CD4-positive, alpha-beta T cell treated with Interleukin-6 at 100 ng/mL for 8 hours (primary cell): ENCODE measurements at regions not wholly inside any gene's neighbourhood (a gene's known extent, or its start where the extent isn't known, plus 50 kb on each side); places are given as distances from the start of the nearest gene placed in this dataset.
"Not testable (repeated sequence)": the region's sequence is repeated elsewhere in the genome, so short reads cannot be mapped to it uniquely, and the experiment has no call there.

Experiments
- DNase-seq: peaks from one replicate; pipeline ENCODE4 v3.0.0-alpha.2; 2020; ENCODE audit warnings: mixed read lengths, low spot score

DNA sequence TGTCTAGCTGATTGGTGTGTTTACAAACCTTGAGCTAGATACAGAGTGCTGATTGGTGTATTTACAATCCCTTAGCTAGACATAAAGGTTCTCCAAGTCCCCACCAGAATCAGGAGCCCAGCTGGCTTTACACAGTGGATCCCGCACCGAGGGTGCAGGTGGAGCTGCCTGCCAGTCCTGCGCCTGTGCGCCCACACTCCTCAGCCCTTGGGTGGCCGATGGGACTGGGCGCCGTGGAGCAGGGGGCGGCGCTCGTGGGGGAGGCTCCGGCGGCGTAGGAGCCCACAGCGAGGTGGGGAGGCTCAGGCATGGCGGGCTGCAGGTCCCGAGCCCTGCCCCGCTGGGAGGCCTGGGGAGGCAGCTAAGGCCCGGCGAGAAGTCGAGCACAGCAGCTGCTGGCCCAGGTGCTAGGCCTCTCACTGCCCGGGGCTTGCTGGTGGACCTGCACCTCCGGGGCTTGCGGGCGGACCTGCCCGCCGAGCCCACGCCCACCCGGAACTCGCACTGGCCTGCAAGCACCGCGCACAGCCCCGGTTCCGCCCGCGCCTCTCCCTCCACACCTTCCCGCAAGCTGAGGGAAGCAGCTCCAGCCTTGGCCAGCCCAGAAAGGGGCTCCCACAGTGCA lies 51.0 kb upstream of the CDYL start:
- not testable (repeated sequence) for DNase-seq

DNA sequence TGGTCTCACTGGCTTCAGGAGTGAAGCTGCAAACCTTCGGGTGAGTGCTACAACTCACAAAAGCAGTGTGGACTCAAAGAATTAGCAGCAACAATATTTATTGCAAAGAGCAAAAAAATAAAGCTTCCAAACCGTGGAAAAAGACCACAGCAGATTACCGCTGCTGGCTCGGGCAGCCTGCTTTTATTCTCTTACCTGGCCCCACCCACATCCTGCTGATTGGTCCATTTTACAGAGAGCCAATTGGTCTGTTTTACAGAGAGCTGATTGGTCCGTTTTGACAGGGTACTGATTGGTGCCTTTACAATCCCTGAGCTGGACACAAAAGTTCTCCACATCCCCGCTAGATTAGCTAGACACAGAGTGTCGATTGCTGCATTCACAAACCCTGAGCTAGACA lies 51.5 kb upstream of the CDYL start:
- DNase-seq, result not testable (repeated sequence)

DNA sequence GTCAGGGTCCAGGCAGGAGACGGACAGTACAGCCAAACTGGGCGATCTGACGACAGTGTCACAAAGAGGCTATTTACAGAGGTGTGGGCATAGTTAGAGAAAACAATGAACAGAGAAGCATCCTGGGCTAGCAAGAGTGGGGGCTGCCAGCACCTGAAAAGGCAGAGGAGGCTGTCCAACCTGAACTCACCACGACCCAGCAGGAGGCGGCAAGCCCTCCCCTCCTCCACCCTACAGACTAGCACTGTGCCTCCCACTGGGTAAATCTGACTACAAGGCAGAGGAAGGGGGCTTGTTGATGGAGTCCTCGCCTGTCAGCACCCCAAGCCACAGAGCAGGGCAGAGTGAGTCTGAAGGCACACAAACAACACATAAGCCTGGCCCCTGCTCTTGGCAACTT lies 52.8 kb upstream of the CDYL start:
- no peak for DNase-seq

DNA sequence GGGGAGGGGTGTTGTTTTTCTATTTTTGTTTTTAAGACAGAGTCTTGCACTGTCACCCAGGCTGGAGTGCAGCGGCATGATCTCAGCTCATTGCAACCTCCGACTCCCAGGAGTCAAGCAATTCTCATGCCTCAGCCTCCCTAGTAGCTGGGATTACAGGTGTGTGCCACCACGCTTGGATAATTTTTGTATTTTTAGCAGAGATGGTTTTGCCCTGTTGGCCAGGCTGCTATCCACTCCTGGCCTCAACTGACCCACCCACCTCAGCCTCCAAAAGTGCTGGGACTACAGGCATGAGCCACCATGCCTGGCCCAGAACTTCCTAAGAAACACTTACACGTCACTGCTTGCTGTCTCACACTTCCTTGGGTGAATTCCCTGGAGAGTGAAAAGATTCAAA lies 54.8 kb upstream of the CDYL start:
- not testable (repeated sequence) for DNase-seq

DNA sequence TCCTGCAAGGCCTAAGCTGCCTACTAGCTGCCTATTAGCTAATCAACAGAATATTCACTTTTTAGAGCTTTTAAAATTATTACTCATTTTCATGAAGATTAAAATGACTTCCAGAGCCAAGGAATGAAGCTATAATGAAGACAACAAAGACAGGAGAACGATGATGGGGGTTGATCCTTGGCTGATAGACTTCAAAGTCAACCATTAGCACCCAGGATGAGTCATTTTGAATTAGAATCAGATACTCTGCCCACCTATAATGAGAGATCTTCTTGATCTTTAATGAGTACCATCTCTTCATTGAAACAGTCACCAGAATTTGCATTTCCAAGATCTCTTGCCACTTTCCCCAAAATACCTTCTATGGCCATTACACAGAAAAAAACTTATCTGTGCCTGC lies 56.7 kb upstream of the CDYL start:
- DNase-seq, result no peak

DNA sequence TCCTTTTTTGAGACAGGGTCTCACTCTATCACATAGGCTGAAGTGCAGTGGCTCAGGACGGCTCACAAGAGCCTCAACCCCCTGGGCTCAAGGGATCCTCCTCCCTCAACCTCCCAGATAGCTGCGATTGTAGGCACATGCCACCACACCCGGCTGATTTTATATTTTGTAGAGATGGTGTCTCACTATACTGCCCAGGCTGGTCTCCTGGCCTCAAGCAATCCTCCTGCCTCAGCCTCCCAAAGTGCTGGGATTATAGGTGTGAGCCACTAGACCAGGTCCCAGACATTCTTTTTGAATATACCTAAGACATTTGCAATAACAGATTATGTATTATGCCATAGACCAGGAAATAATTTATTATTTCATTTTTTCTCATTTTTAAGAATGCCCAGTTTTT lies 58.3 kb upstream of the CDYL start:
- no peak for DNase-seq

DNA sequence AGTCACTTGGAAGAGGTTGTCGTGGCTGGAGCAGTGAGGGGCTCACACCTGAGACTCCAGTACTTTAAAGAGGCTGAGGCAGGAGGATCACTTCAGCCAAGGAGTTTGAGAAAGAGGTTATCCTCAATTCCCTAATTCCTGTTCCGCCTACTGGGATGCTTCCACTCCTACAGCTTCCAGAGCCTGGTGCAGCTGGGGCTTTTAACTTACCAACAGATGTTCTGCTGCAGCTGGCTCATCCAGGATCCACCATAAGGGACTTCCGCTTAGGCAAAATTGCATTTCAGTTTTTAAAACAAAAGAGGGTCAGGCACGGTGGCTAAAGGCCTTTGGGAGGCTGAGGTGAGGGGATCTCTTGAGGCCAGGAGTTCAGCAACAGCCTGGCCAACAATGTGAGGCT lies 59.1 kb upstream of the CDYL start:
- no peak for DNase-seq

DNA sequence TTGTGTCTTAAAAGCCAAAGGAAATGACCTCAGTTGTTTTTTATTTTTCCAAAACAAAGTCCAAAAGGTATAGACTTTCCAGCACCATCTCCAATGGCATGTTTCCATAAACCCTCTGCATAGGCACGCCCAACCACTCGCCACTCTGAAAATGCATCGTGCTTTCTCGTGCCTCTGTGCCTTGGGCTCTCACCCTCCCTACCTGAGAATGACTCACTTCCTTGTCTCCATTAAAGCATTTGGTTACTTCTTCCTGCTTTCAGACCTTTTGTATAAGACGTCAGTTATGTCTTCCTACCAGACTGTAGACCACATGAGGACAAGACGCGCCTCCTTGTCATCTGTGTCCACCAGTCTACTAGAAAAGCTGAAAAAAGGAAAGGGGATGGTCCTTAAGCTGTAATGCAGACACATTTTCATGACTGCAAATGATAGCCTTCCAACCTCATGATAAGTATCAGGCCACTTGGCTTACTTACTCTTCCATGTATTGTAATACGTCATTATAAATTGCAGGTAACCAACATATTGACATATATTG lies 61.2 kb upstream of the CDYL start:
- DNase-seq, result no peak

DNA sequence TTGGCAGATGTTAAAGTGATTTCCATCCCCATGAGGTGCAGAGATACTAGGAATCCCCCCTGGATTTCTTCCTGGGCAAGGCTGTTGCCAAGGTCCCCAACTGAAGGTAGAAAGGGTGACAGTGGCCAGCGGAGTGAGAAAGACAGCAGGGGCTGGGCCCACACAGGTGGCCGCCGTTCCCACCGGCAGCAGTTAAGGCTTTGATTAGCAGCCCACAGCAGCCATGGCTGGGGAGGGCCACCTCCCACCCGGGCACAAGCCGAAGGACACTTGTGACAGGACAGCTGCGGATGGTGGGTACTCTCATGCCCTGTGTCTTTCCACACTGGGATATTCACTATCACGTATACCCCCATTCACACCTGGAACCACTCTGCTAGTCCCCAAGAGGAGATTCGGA lies 63.9 kb upstream of the CDYL start:
- DNase-seq, result no peak

DNA sequence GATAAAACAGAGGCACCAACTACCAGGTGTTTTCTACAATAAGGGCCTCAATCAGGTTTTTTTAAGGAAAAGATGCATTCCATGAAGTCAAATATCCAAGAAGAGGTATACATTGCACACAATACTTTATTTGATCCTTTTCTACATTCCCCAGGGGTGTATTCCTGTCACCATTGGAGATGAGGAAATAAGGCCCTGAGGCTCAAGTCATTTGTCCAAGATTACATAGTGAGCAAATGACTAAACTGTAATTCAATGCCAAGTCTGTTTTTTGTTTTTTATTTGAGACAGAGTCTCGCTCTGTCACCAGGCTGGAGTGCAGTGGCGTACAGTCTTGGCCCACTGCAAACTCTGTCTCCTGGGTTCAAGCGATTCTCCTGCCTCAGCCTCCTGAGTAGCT lies 69.2 kb upstream of the CDYL start:
- no peak for DNase-seq

DNA sequence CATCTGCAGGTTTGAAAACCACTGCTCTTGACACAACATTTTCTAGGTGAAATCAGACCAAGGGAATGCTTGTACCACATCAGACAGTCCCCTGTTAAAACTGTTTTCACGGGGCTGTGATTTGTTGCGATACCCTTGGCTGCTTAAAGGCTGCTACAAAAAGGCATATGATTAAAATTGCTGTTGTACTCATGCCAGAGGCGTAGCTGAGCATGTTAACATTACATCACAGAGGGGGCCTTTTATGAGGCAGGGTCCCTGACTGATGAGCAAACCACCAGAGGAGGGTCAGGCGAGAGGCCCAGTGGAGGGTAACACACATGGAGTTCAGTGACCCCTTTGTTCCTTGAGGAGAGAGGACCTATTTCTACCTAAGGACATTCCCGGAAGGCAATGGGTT lies 70.4 kb upstream of the CDYL start:
- DNase-seq, result no peak

DNA sequence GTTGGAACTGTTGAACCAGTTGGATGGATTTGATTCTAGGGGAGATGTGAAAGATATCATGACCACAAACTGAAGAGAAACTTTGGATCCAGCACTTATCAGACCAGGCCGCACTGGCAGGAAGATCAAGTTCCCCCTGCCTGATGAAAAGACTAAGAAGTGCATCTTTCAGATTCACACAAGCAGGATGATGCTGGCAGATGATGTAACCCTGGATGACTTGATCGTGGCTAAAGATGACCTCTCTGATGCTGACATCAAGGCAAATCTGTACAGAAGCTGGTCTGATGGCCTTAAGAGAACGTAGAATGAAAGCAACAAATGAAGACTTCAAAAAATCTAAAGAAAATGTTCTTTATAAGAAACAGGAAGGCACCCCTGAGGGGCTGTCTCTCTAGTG lies 72.8 kb upstream of the CDYL start:
- DNase-seq, result no peak

DNA sequence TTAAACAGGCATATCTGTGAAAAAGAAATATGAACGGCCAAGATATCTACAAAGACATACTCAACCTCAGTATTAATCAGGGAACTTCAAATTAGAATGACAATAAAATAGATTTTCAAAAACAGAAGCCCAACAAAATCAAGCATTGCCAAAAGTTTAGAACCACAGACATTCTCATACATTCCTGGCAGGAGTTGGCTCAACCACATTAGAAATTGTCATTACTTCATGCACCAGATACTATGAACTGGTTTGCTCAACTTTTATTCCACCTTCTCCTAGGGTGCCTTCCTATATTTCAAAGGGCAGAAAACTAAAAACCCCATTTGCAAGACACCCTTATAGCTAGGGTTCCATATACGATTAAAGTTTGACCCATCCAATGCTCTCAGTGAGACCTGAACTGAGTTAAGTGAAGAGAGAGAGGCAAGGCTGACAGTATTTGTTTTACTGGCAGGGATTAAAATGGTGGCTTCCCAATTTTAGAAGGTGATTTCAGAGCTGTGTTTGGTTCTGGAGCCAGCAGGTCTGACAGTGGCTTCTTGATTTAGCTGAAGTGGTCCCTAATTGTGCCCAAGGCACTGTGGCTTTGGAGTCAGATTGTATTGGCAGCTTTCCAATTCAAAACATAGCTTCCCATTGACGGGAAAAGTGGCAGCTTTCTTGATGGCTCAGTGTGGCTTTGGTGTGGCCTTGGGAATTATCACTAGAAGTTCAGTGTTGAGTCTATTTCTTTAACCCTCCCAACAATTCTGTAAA lies 77.1 kb upstream of the CDYL start:
- DNase-seq, result no peak

DNA sequence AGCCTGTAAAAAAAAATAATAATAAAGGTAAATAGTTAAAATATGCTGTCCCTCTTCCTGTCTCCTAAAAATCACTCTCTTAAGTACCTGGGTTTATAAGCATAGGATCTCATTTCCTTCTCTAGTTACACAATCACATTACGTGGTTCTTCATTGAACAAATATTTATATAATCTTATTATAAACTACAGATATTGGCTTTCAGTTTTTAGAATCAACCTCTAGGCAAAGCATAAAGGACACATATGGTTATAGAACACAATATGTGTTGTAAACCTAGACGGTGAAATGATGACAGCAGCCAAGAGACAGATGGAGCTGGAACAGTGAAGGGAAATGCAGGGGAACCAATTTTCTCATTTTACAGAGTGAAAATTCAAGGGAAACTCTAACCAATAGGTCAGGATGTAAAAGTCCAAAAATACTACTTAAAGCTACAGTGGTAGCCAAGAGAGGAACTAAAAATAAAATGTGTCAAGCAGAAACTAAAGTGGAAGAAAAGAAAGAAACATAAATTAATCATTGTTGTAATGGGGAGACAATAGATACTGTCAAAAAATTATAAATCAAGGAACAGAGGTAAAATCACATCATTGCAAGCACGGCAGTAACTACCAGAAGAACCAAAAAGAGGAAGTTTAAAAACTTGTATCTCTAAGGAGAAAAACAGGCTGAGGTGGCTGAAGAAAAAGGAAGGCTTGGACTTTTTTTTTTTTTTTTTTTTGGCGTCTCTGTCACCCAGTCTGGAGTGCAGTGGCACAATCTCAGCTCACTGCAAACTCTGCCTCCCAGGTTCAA lies 82.8 kb upstream of the CDYL start:
- no peak for DNase-seq

DNA sequence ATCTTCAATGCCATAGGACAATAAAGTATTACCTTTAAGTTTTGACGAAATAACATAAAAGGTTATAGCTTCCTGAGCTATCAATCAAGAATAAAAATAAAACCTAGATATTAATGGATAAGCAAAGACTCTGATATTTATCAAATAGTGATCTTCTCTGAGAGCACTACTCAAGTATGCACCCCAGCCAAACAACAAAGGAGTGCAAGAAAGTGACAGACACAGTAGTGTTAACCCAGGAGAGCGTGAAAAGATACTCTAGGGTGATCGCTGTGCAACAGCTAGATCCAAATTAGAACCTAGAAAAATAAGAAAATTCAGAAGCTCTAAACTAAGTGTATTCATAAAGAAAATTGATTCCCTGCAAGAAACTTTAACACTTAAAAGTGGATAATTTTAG lies 83.5 kb upstream of the CDYL start:
- no peak for DNase-seq

DNA sequence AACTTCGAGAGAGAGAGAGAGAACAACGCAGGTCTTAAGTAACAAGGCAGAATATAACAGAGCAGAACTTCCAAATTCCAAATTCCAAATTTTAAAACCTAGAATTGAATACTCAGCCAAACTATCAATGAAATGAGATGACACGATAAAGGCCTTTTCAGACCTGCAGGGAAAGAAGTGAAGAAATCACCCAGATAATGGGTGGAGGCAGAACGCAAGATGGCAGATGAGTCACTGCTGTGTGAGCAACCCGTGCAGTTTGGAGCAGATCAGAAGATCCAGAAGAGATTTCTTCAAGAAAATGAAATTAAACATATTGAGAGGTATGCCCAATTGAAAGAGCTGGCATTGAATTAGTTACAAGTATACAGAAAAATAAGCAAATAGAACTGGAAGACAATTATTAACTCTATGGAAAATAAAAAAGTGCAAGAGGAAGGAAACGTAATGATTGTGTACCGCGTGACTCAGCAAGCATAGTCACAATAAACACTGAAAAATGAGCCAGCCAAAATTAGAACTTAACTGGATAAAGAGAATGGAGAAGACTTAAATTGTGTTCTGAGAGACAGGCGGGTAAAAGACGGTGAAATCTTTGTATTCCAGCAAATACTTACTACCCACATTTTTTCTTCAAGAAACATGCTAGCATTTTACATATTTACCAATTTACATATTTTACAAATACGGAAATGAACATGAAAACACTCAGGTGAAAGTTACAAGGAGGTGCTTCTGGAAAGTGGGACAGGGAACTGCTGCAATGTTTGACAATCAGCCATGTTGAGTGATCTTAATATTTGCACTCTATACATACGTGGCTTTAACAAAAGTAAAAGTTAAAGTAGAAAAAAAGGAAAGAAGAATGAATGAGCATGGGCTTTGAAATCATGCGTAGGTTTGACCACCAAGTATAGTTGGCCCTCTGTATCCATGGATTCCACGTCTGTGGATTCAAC lies 87.9 kb upstream of the CDYL start:
- no peak for DNase-seq

DNA sequence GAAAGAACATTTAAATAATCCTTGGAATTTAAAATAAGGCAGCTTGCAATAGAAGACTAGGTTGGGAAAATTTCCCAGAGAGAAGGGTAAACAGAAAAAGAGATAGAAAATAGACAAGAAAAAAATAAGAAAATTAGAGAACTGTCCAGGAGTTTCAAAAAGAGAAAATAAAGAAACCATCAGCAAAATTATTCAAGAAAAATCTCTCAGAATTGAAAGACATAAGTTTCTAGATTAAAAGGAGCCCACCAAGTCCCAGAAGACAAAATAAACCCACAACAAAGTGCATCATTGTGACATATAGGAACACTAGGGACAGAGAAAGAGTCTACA lies 88.6 kb upstream of the CDYL start:
- DNase-seq, result no peak

DNA sequence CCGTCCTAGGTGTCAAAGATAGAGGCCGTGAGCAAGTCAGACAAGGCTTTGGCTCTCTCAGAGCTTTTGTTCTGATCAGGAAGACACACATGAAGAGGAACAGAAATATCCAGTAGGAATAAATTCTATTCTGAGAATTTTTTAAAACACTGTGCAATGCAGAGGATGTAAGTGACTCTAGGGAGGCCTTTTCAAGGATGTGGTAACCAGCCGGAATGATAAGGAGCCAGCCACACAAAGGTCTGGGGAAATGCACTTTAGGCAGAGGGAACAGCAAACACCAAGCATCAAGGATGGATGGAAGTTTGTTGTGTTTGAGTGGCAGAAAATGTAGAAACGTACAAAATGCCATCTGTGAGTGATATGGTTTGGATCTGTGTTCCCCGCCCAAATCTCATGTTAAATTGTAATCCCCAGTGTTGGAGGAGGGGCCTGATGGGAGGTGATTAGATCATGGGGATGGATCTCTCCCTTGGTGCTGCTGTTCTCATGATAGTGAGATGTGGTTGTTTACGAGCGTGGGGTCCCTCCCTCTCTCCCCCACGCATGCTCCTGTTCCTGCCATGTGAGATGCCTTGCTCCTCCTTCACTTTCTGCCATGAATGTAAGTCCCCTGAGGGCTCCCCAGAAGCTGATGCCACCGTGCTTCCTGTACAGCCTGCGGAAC lies 93.6 kb upstream of the CDYL start:
- DNase-seq, result no peak

DNA sequence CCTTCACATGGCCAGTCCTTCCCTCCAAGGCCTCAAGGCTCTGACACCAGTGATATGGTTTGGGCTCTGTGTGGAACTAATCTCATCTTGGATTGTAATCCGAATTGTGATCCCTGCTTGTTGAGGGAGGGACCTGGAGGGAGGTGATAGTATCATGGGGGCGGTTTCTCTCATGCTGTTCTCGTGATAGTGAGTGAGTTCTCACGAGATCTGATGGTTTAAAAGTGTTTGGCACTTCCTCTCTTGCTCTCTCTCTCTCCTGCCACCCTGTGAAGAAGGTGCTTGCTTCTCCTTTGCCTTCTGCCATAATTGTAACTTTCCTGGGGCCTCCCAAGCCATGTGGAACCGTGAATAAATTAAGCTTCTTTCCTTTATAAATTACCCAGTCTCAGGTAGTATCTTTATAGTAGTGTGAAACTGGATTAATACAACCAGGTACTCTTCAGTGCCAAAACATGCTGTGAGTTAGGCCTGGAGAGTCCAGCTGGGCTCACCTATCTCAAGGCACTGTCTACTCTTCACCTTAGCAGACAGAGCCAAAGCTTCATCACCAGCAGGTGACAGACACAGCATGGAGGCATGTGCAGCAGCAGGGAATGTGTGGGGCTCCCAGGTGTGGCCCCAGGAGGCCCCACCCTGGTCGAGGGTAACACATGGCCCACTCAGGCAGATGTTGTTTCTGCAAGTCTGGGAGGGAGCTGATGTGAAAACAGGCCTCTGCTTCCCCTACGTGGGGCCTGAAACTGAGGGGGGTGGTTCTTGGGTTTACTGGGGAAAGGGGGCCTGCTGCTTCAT lies 97.5 kb upstream of the CDYL start:
- DNase-seq, result no peak

DNA sequence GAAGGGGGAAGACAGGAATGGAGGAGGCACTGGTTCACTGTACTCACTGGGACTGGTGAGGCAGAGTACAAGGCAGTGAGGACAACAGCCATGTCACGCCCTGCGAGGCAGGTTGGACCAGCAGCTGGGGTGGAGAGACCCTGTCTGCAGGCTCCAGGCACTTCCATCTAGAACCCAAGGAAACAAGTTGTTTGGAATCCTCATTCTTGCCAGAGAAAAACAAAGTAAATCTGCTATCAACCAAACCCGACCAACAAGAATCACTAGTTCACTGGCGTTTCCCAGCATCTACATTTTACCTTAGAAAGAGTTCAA lies 98.5 kb upstream of the CDYL start:
- no peak for DNase-seq
